H9 (cell line): ENCODE measurements at regions not wholly inside any gene's neighbourhood (a gene's known extent, or its start where the extent isn't known, plus 50 kb on each side); places are given as distances from the start of the nearest gene placed in this dataset.

Source experiments
- DNase-seq: peaks from one replicate; pipeline ENCODE4 v3.0.0-alpha.2; 2017
- H2AFZ ChIP-seq: one replicate; pipeline ENCODE4 v1.6.1; 2013; ENCODE audit warnings: mild to moderate bottlenecking, low read length, control low read depth, moderate library complexity
- H2AK5ac ChIP-seq: 2 replicates; pipeline ENCODE4 v1.6.1; 2013; ENCODE audit warnings: low read length, control low read depth, mixed read lengths; ENCODE audit not compliant: insufficient read length
- H2BK120ac ChIP-seq: one replicate; pipeline ENCODE4 v1.6.1; 2013; ENCODE audit warnings: low read depth, mild to moderate bottlenecking, low read length, control low read depth, inconsistent platforms; ENCODE audit not compliant: poor library complexity, severe bottlenecking
- H2BK12ac ChIP-seq: 2 replicates; pipeline ENCODE4 v1.6.1; 2013; ENCODE audit warnings: low read length, control low read depth, mixed read lengths, low read depth; ENCODE audit not compliant: insufficient read length
- H2BK15ac ChIP-seq: 2 replicates; pipeline ENCODE4 v1.6.1; 2013; ENCODE audit warnings: low read depth, low read length, control low read depth
- H2BK20ac ChIP-seq: one replicate; pipeline ENCODE4 v1.6.1; 2013; ENCODE audit warnings: low read depth, mild to moderate bottlenecking, low read length, control low read depth, inconsistent platforms; ENCODE audit not compliant: poor library complexity, severe bottlenecking
- H2BK5ac ChIP-seq: 2 replicates; pipeline ENCODE4 v1.6.1; 2013; ENCODE audit warnings: low read length, control low read depth, mixed read lengths; ENCODE audit not compliant: insufficient read length
- H3K14ac ChIP-seq: 2 replicates; pipeline ENCODE4 v1.6.1; 2013; ENCODE audit warnings: low read length, control low read depth; ENCODE audit not compliant: insufficient read depth
- H3K18ac ChIP-seq: 2 replicates; pipeline ENCODE4 v1.6.1; 2013; ENCODE audit warnings: low read depth, mild to moderate bottlenecking, mixed read lengths, low read length, control low read depth; ENCODE audit not compliant: insufficient read length
- H3K23ac ChIP-seq: 2 replicates; pipeline ENCODE4 v1.6.1; 2013; ENCODE audit warnings: low read length, control low read depth, mixed read lengths, low read depth; ENCODE audit not compliant: insufficient read length
- H3K23me2 ChIP-seq: 2 replicates; pipeline ENCODE4 v1.6.1; 2013; ENCODE audit warnings: low read depth, mild to moderate bottlenecking, mixed read lengths, low read length, control low read depth; ENCODE audit not compliant: insufficient read length, poor library complexity, severe bottlenecking
- H3K27ac ChIP-seq: 2 replicates; pipeline ENCODE4 v1.5.1; 2013; ENCODE audit warnings: low read length, control low read depth, mixed read lengths, low read depth; ENCODE audit not compliant: insufficient read length
- H3K27me3 ChIP-seq: 2 replicates; pipeline ENCODE4 v1.6.1; 2013; ENCODE audit warnings: low read length, control low read depth, inconsistent platforms; ENCODE audit not compliant: insufficient read depth
- H3K4ac ChIP-seq: 2 replicates; pipeline ENCODE4 v1.6.1; 2013; ENCODE audit warnings: low read depth, mild to moderate bottlenecking, control low read depth, inconsistent platforms, low read length, moderate library complexity
- H3K4me1 ChIP-seq: 2 replicates; pipeline ENCODE4 v1.6.1; 2013; ENCODE audit warnings: low read length, control low read depth, inconsistent platforms; ENCODE audit not compliant: insufficient read depth
- H3K4me2 ChIP-seq: 2 replicates; pipeline ENCODE4 v1.6.1; 2013; ENCODE audit warnings: low read length, control low read depth, mixed read lengths; ENCODE audit not compliant: insufficient read length, insufficient read depth
- H3K56ac ChIP-seq: 2 replicates; pipeline ENCODE4 v1.6.1; 2013; ENCODE audit warnings: low read depth, mild to moderate bottlenecking, mixed read lengths, low read length, control low read depth; ENCODE audit not compliant: insufficient read length
- H3K79me1 ChIP-seq: 2 replicates; pipeline ENCODE4 v1.6.1; 2013; ENCODE audit warnings: low read depth, mild to moderate bottlenecking, moderate library complexity, low read length, control low read depth, inconsistent platforms; ENCODE audit not compliant: insufficient read depth, poor library complexity, severe bottlenecking
- H3K79me2 ChIP-seq: 2 replicates; pipeline ENCODE4 v1.6.1; 2013; ENCODE audit warnings: low read length, control low read depth, inconsistent platforms; ENCODE audit not compliant: insufficient read depth
- H3K9ac ChIP-seq: 2 replicates; pipeline ENCODE4 v1.6.1; 2013; ENCODE audit warnings: low read length, control low read depth, mixed read lengths; ENCODE audit not compliant: insufficient read length; ENCODE audit errors: extremely low read depth
- H3K9me3 ChIP-seq: one replicate; pipeline ENCODE4 v1.6.1; 2013; ENCODE audit warnings: low read depth, low read length, inconsistent platforms; ENCODE audit not compliant: control insufficient read depth
- H3T11ph ChIP-seq: one replicate; pipeline ENCODE4 v1.6.1; 2013; ENCODE audit warnings: mild to moderate bottlenecking, low read length, control low read depth, inconsistent platforms
- H4K20me1 ChIP-seq: one replicate; pipeline ENCODE4 v1.6.1; 2013; ENCODE audit not compliant: control insufficient read depth, insufficient read length, insufficient read depth
- H4K5ac ChIP-seq: 2 replicates; pipeline ENCODE4 v1.6.1; 2013; ENCODE audit warnings: low read depth, mild to moderate bottlenecking, mixed read lengths, low read length, control low read depth; ENCODE audit not compliant: insufficient read length
- H4K8ac ChIP-seq: replicated peaks from 2 replicates; pipeline ENCODE4 v1.6.1; 2013; ENCODE audit warnings: low read length, control low read depth, mixed read lengths, low read depth; ENCODE audit not compliant: insufficient read length
- H4K91ac ChIP-seq: 2 replicates; pipeline ENCODE4 v1.6.1; 2013; ENCODE audit warnings: low read depth, mild to moderate bottlenecking, moderate library complexity, mixed read lengths, low read length, control low read depth; ENCODE audit not compliant: insufficient read length
- H3K27ac Mint-ChIP-seq, 3 experiments: 2 replicates in 2 of 3; 3 replicates in 1 of 3; pipeline ENCODE4 v1.8.0; 2020 to 2021; ENCODE audit warnings: mixed read lengths in 3 of 3, mild to moderate bottlenecking in 1 of 3, moderate library complexity in 1 of 3
- H3K27me3 Mint-ChIP-seq: 2 replicates; pipeline ENCODE4 v1.8.0; 2021; ENCODE audit warnings: low read depth, mild to moderate bottlenecking, moderate library complexity, mixed read lengths
- H3K36me3 Mint-ChIP-seq, 3 experiments: 2 replicates in 2 of 3; 3 replicates in 1 of 3; pipeline ENCODE4 v1.8.0; 2020 to 2021; ENCODE audit warnings: low read depth in 3 of 3, mixed read lengths in 3 of 3; ENCODE audit not compliant: insufficient read depth in 1 of 3
- H3K4me1 Mint-ChIP-seq, 2 experiments: 2 replicates each; pipeline ENCODE4 v1.8.0; 2020; ENCODE audit warnings: mixed read lengths in 2 of 2
- H3K4me3 Mint-ChIP-seq, 2 experiments: 2 replicates in 1 of 2; 3 replicates in 1 of 2; pipeline ENCODE4 v1.8.0; 2020 to 2021; ENCODE audit warnings: mild to moderate bottlenecking in 2 of 2, mixed read lengths in 2 of 2, moderate library complexity in 1 of 2
- H3K9me3 Mint-ChIP-seq, 2 experiments: 2 replicates in 1 of 2; 3 replicates in 1 of 2; pipeline ENCODE4 v1.8.0; 2020; ENCODE audit warnings: mild to moderate bottlenecking in 2 of 2, mixed read lengths in 2 of 2, moderate library complexity in 1 of 2
- WGBS: extraction: QIAGEN DNeasy Blood & Tissue Kit; methylation state at CpG from one replicate; pipeline ENCODE4 v1.1.7; 2013; ENCODE audit warnings: missing lambda C conversion rate, low lambda C conversion rate, mixed read lengths; ENCODE audit not compliant: insufficient read length; ENCODE audit errors: extremely low coverage; 5-methylcytosine and 5-hydroxymethylcytosine counted together
- TF ChIP-seq, protein P1 (sequence below): fragments of 200-600 bp; sonication (generic); conservative IDR thresholded peaks from 3 replicates; pipeline ENCODE4 v1.8.0; 2021; ENCODE audit warnings: antibody characterized with exemption, mild to moderate bottlenecking

GRCh38 chr5:71864730-71865601 is 145.9 kb downstream of the CARTPT start:
- Histone ChIP-seq H3K4me2 (no peak overlapping the region), H3K4ac (no peak overlapping the region), H3K9me3 (no peaks in the 10 kb centered on the region), H2BK20ac (no peak overlapping the region), H2BK5ac (no peak overlapping the region), H3K23ac (no peak overlapping the region), H4K91ac (no peak overlapping the region), H3K23me2 (no peaks in the 10 kb centered on the region), H2AFZ (no peak overlapping the region), H2BK120ac (no peak overlapping the region), H2BK12ac (no peak overlapping the region), H3K56ac (no peak overlapping the region), H4K8ac (no peak overlapping the region), H3T11ph (no peak overlapping the region), H3K79me2 (no peaks in the 10 kb centered on the region; the same call in 1 of the 2 replicates), H3K79me1 (no peaks in the 10 kb centered on the region), H4K20me1 (no peaks in the 10 kb centered on the region), H3K27ac (no peak overlapping the region), H3K4me1 (peaks cover 2% of the 10 kb centered on the region; the same call in 1 of the 2 replicates), H2BK15ac (no peak overlapping the region), H3K18ac (no peak overlapping the region), H3K27me3 (no peaks in the 10 kb centered on the region), H2AK5ac (no peak overlapping the region), H3K9ac (no peak overlapping the region), H4K5ac (no peak overlapping the region), H3K14ac (no peak overlapping the region)
- Mint-ChIP-seq H3K4me3 (no peak overlapping the region), H3K9me3 (no peaks in the 10 kb centered on the region; a peak in 1 of 5 replicates), H3K27me3 (no peaks in the 10 kb centered on the region), H3K4me1 (peaks cover 10 to 12% of the 10 kb centered on the region in 2 experiments), H3K36me3 (no peaks in the 10 kb centered on the region), H3K27ac (no peak overlapping the region)
- no CpG with 5 or more reads among the region's 8 CpGs for WGBS
- DNase-seq, result no peak
- TF ChIP-seq, protein P1, sequence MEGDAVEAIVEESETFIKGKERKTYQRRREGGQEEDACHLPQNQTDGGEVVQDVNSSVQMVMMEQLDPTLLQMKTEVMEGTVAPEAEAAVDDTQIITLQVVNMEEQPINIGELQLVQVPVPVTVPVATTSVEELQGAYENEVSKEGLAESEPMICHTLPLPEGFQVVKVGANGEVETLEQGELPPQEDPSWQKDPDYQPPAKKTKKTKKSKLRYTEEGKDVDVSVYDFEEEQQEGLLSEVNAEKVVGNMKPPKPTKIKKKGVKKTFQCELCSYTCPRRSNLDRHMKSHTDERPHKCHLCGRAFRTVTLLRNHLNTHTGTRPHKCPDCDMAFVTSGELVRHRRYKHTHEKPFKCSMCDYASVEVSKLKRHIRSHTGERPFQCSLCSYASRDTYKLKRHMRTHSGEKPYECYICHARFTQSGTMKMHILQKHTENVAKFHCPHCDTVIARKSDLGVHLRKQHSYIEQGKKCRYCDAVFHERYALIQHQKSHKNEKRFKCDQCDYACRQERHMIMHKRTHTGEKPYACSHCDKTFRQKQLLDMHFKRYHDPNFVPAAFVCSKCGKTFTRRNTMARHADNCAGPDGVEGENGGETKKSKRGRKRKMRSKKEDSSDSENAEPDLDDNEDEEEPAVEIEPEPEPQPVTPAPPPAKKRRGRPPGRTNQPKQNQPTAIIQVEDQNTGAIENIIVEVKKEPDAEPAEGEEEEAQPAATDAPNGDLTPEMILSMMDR, result no peak
